ENCODE measurements at regions not wholly inside any gene's neighbourhood (a gene's known extent, or its start where the extent isn't known, plus 50 kb on each side); places are given as distances from the start of the nearest gene placed in this dataset.
"Not testable (repeated sequence)": the region's sequence is repeated elsewhere in the genome, so short reads cannot be mapped to it uniquely, and the experiment has no call there.

- no peaks in the 10 kb centered on the region for H3K4me1 ChIP-seq (ENCODE audit: control insufficient read depth, insufficient read depth, low read length)
- H3K4me3 ChIP-seq (ENCODE audit: low read length): no peak overlapping the region
- DNase-seq (ENCODE audit: low read depth, low spot score): no peak
- WGBS (ENCODE audit: insufficient coverage, insufficient read length): no CpG with 5 or more reads among the region's 5 CpGs
- H3K36me3 ChIP-seq (ENCODE audit: control insufficient read depth, insufficient read depth, low read length): no peaks in the 10 kb centered on the region
- no peak overlapping the region for H3K27ac ChIP-seq (ENCODE audit: low read length)
- no peaks in the 10 kb centered on the region; the same call in 1 of the 2 replicates for H3K27me3 ChIP-seq (ENCODE audit: control insufficient read depth, insufficient read depth, low read length)
- no peaks in the 10 kb centered on the region for H3K9me3 ChIP-seq (ENCODE audit: control insufficient read depth, insufficient read depth, low read length)
These were observed 51.8 kb upstream of the AGR3 start for GRCh38 chr7:16933296-16934279.

GRCh38 chr7:16934722-16935340 is 53.0 kb upstream of the AGR3 start:
- no peaks in the 10 kb centered on the region for H3K4me1 ChIP-seq (ENCODE audit: control insufficient read depth, insufficient read depth, low read length)

GRCh38 chr7:16935341-16935735 is 53.6 kb upstream of the AGR3 start:
- no peak overlapping the region for H3K4me3 ChIP-seq (ENCODE audit: low read length)
- H3K36me3 ChIP-seq (ENCODE audit: control insufficient read depth, insufficient read depth, low read length): no peaks in the 10 kb centered on the region
- H3K9me3 ChIP-seq (ENCODE audit: control insufficient read depth, insufficient read depth, low read length): no peaks in the 10 kb centered on the region
- no peaks in the 10 kb centered on the region for H3K4me1 ChIP-seq (ENCODE audit: control insufficient read depth, insufficient read depth, low read length)
- H3K27ac ChIP-seq (ENCODE audit: low read length): no peak overlapping the region
- DNase-seq (ENCODE audit: low read depth, low spot score): no peak
- no peaks in the 10 kb centered on the region; the same call in 1 of the 2 replicates for H3K27me3 ChIP-seq (ENCODE audit: control insufficient read depth, insufficient read depth, low read length)
- WGBS (ENCODE audit: insufficient coverage, insufficient read length): no CpG with 5 or more reads among the region's 1 CpG

More at GRCh38 chr7:16934722-16935340, 53.0 kb upstream of the AGR3 start:
- Histone ChIP-seq H3K27ac (ENCODE audit: low read length) (no peak overlapping the region), H3K27me3 (ENCODE audit: control insufficient read depth, insufficient read depth, low read length) (no peaks in the 10 kb centered on the region; the same call in 1 of the 2 replicates), H3K9me3 (ENCODE audit: control insufficient read depth, insufficient read depth, low read length) (no peaks in the 10 kb centered on the region), H3K4me3 (ENCODE audit: low read length) (no peak overlapping the region), H3K36me3 (ENCODE audit: control insufficient read depth, insufficient read depth, low read length) (no peaks in the 10 kb centered on the region)
- no peak for DNase-seq (ENCODE audit: low read depth, low spot score)
- no CpG with 5 or more reads among the region's 6 CpGs for WGBS (ENCODE audit: insufficient coverage, insufficient read length)

GRCh38 chr7:16936626-16937422 is 55.0 kb upstream of the AGR3 start:
- H3K27ac ChIP-seq (ENCODE audit: low read length): no peak overlapping the region
- no CpG with 5 or more reads among the region's 4 CpGs for WGBS (ENCODE audit: insufficient coverage, insufficient read length)
- no peak overlapping the region for H3K4me3 ChIP-seq (ENCODE audit: low read length)
- no peaks in the 10 kb centered on the region for H3K36me3 ChIP-seq (ENCODE audit: control insufficient read depth, insufficient read depth, low read length)
- H3K27me3 ChIP-seq (ENCODE audit: control insufficient read depth, insufficient read depth, low read length): no peaks in the 10 kb centered on the region; the same call in 1 of the 2 replicates
- DNase-seq (ENCODE audit: low read depth, low spot score): no peak
- H3K9me3 ChIP-seq (ENCODE audit: control insufficient read depth, insufficient read depth, low read length): no peaks in the 10 kb centered on the region
- no peaks in the 10 kb centered on the region for H3K4me1 ChIP-seq (ENCODE audit: control insufficient read depth, insufficient read depth, low read length)

GRCh38 chr7:16939161-16939560 is 57.4 kb upstream of the AGR3 start:
- no peak for DNase-seq (ENCODE audit: low read depth, low spot score)
- H3K27me3 ChIP-seq (ENCODE audit: control insufficient read depth, insufficient read depth, low read length): no peaks in the 10 kb centered on the region
- no peak overlapping the region for H3K27ac ChIP-seq (ENCODE audit: low read length)
- no peaks in the 10 kb centered on the region for H3K36me3 ChIP-seq (ENCODE audit: control insufficient read depth, insufficient read depth, low read length)
- H3K4me1 ChIP-seq (ENCODE audit: control insufficient read depth, insufficient read depth, low read length): no peaks in the 10 kb centered on the region
- no peak overlapping the region for H3K4me3 ChIP-seq (ENCODE audit: low read length)
- H3K9me3 ChIP-seq (ENCODE audit: control insufficient read depth, insufficient read depth, low read length): peaks cover 1% of the 10 kb centered on the region

- Histone ChIP-seq H3K27ac (ENCODE audit: low read length) (no peak overlapping the region), H3K4me1 (ENCODE audit: control insufficient read depth, insufficient read depth, low read length) (no peaks in the 10 kb centered on the region), H3K4me3 (ENCODE audit: low read length) (no peak overlapping the region), H3K9me3 (ENCODE audit: control insufficient read depth, insufficient read depth, low read length) (peaks cover 1% of the 10 kb centered on the region), H3K36me3 (ENCODE audit: control insufficient read depth, insufficient read depth, low read length) (no peaks in the 10 kb centered on the region), H3K27me3 (ENCODE audit: control insufficient read depth, insufficient read depth, low read length) (no peaks in the 10 kb centered on the region)
- no peak for DNase-seq (ENCODE audit: low read depth, low spot score)
These were observed 59.0 kb upstream of the AGR3 start for GRCh38 chr7:16940776-16941175.

GRCh38 chr7:16942929-16943509 is 61.2 kb upstream of the AGR3 start:
- Histone ChIP-seq H3K4me3 (ENCODE audit: low read length) (no peak overlapping the region), H3K27me3 (ENCODE audit: control insufficient read depth, insufficient read depth, low read length) (no peaks in the 10 kb centered on the region)
- no CpG with 5 or more reads among the region's 21 CpGs for WGBS (ENCODE audit: insufficient coverage, insufficient read length)

GRCh38 chr7:16944936-16945335 is 63.2 kb upstream of the AGR3 start:
- no peak for DNase-seq (ENCODE audit: low read depth, low spot score)
- H3K9me3 ChIP-seq (ENCODE audit: control insufficient read depth, insufficient read depth, low read length): peaks cover 6% of the 10 kb centered on the region
- H3K27me3 ChIP-seq (ENCODE audit: control insufficient read depth, insufficient read depth, low read length): no peaks in the 10 kb centered on the region
- WGBS (ENCODE audit: insufficient coverage, insufficient read length): no CpG with 5 or more reads among the region's 1 CpG
- no peaks in the 10 kb centered on the region for H3K36me3 ChIP-seq (ENCODE audit: control insufficient read depth, insufficient read depth, low read length)
- H3K4me3 ChIP-seq (ENCODE audit: low read length): no peak overlapping the region
- no peaks in the 10 kb centered on the region for H3K4me1 ChIP-seq (ENCODE audit: control insufficient read depth, insufficient read depth, low read length)
- H3K27ac ChIP-seq (ENCODE audit: low read length): no peak overlapping the region

More at GRCh38 chr7:16942929-16943509, 61.2 kb upstream of the AGR3 start:
- H3K27ac ChIP-seq (ENCODE audit: low read length): no peak overlapping the region
- DNase-seq (ENCODE audit: low read depth, low spot score): no peak
- no peaks in the 10 kb centered on the region for H3K4me1 ChIP-seq (ENCODE audit: control insufficient read depth, insufficient read depth, low read length)
- peaks cover 1% of the 10 kb centered on the region for H3K9me3 ChIP-seq (ENCODE audit: control insufficient read depth, insufficient read depth, low read length)
- H3K36me3 ChIP-seq (ENCODE audit: control insufficient read depth, insufficient read depth, low read length): no peaks in the 10 kb centered on the region

- no peak overlapping the region for H3K4me3 ChIP-seq (ENCODE audit: low read length)
- no peak for DNase-seq (ENCODE audit: low read depth, low spot score)
- WGBS (ENCODE audit: insufficient coverage, insufficient read length): no CpG with 5 or more reads among the region's 5 CpGs
- peaks cover 6% of the 10 kb centered on the region for H3K9me3 ChIP-seq (ENCODE audit: control insufficient read depth, insufficient read depth, low read length)
- no peaks in the 10 kb centered on the region for H3K36me3 ChIP-seq (ENCODE audit: control insufficient read depth, insufficient read depth, low read length)
- no peaks in the 10 kb centered on the region for H3K27me3 ChIP-seq (ENCODE audit: control insufficient read depth, insufficient read depth, low read length)
- no peak overlapping the region for H3K27ac ChIP-seq (ENCODE audit: low read length)
- H3K4me1 ChIP-seq (ENCODE audit: control insufficient read depth, insufficient read depth, low read length): no peaks in the 10 kb centered on the region
These were observed 63.6 kb upstream of the AGR3 start for GRCh38 chr7:16945372-16945771.

- not testable (repeated sequence) for H3K36me3 ChIP-seq (ENCODE audit: control insufficient read depth, insufficient read depth, low read length); H3K4me1 ChIP-seq (ENCODE audit: control insufficient read depth, insufficient read depth, low read length); H3K27ac ChIP-seq (ENCODE audit: low read length); H3K4me3 ChIP-seq (ENCODE audit: low read length); DNase-seq (ENCODE audit: low read depth, low spot score); H3K27me3 ChIP-seq (ENCODE audit: control insufficient read depth, insufficient read depth, low read length); H3K9me3 ChIP-seq (ENCODE audit: control insufficient read depth, insufficient read depth, low read length)
- no CpG with 5 or more reads among the region's 4 CpGs for WGBS (ENCODE audit: insufficient coverage, insufficient read length)
These were observed 66.3 kb upstream of the AGR3 start for GRCh38 chr7:16948110-16948509.
